Smooth muscle cell (in vitro differentiated cells): ENCODE measurements at regions not wholly inside any gene's neighbourhood (a gene's known extent, or its start where the extent isn't known, plus 50 kb on each side); places are given as distances from the start of the nearest gene placed in this dataset.
A peak's percentile ranks its signal among the peaks of the same experiment; 100 is the strongest.

Experiments
- DNase-seq: peaks from one replicate; lab custom pipeline; 2025; ENCODE audit not compliant: unreplicated experiment; lab: John Stamatoyannopoulos, UW
- H2AFZ ChIP-seq: fragments of 200-600 bp; sonication (generic); 2 replicates; pipeline ENCODE4 v1.6.0; 2016; ENCODE audit warnings: antibody characterized with exemption, low read depth, mild to moderate bottlenecking
- H3F3A ChIP-seq: fragments of 200-600 bp; sonication (generic); 2 replicates; pipeline ENCODE4 v1.6.0; 2017; ENCODE audit warnings: antibody characterized with exemption, low read depth
- H3K27ac ChIP-seq: fragments of 200-600 bp; sonication (generic); 2 replicates; pipeline ENCODE4 v1.5.1; 2016; ENCODE audit warnings: low read depth, mild to moderate bottlenecking
- H3K27me3 ChIP-seq: fragments of 200-600 bp; sonication (generic); 2 replicates; pipeline ENCODE4 v1.6.1; 2016; ENCODE audit warnings: low read depth, mild to moderate bottlenecking
- H3K36me3 ChIP-seq: fragments of 200-600 bp; sonication (generic); 2 replicates; pipeline ENCODE4 v1.5.1; 2016; ENCODE audit warnings: low read depth
- H3K4me1 ChIP-seq: fragments of 200-600 bp; sonication (generic); 2 replicates; pipeline ENCODE4 v1.5.1; 2016; ENCODE audit warnings: low read depth
- H3K4me2 ChIP-seq: fragments of 200-600 bp; sonication (generic); 2 replicates; pipeline ENCODE4 v1.6.0; 2016; ENCODE audit warnings: mild to moderate bottlenecking
- H3K4me3 ChIP-seq: fragments of 200-600 bp; sonication (generic); 2 replicates; pipeline ENCODE4 v1.5.1; 2016; ENCODE audit warnings: mild to moderate bottlenecking
- H3K79me2 ChIP-seq: fragments of 200-600 bp; sonication (generic); 2 replicates; pipeline ENCODE4 v1.6.0; 2016; ENCODE audit warnings: low read depth, mild to moderate bottlenecking
- H3K9ac ChIP-seq: fragments of 200-600 bp; sonication (generic); 2 replicates; pipeline ENCODE4 v1.6.0; 2016; ENCODE audit warnings: low read depth
- H3K9me3 ChIP-seq: fragments of 200-600 bp; sonication (generic); replicated peaks from 2 replicates; pipeline ENCODE4 v1.5.1; 2016; ENCODE audit warnings: low read depth
- H4K20me1 ChIP-seq: fragments of 200-600 bp; sonication (generic); 2 replicates; pipeline ENCODE4 v1.6.0; 2016; ENCODE audit warnings: low read depth
- CTCF ChIP-seq: fragments of 200-600 bp; sonication (generic); IDR thresholded peaks from 2 replicates; pipeline ENCODE4 v1.5.1; 2017; ENCODE audit warnings: borderline replicate concordance, mild to moderate bottlenecking, antibody characterized with exemption; ENCODE audit not compliant: insufficient read depth, poor library complexity, severe bottlenecking
- WGBS: methylation state at CpG from one replicate; pipeline ENCODE4 v1.1.7; 2016; ENCODE audit warnings: low lambda C conversion rate; 5-methylcytosine and 5-hydroxymethylcytosine counted together

DNA sequence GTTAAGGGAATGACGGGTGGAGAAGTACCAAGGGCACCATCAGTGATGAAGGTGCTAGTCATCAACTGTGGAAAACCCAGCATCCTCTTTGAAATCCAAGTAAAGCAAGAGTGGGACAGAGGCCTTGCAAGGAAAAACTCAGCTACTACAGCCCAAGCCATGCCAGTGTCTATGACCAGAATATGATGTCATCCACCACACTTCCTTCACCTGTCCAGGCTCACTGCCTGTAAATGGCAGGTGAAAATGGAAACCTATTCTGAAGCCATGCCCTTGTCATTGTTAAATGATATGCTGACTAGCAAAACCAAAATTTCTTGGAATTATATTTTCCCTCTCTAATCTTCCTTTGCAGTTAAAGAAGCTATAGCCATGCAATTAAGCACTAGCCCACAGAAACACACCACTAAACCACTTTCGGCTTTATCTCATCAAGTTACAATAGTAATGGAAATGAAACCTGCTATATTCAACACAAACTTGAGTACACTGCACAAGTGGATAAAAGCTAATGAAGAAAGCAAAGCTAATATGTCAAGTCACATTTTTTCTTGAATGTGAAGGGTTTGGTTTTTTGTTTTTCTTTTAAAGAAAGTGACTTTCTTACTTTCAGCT lies 96.3 kb upstream of the RALGPS2 start:
- Histone ChIP-seq H2AFZ (no peak overlapping the region), H3K27ac (peak overlapping the region; percentile 24), H3K9me3 (no peaks in the 10 kb centered on the region), H3K27me3 (no peaks in the 10 kb centered on the region), H3K9ac (no peak overlapping the region), H3F3A (peaks cover 8% of the 10 kb centered on the region), H3K36me3 (no peaks in the 10 kb centered on the region), H3K4me1 (peaks cover 17% of the 10 kb centered on the region), H3K79me2 (no peaks in the 10 kb centered on the region), H3K4me3 (no peak overlapping the region), H4K20me1 (no peaks in the 10 kb centered on the region), H3K4me2 (no peak overlapping the region)
- TF ChIP-seq CTCF: no peak
- DNase-seq: no peak
- WGBS: 70% methylated on average over 2 of the region's 2 CpGs

GRCh38 chr1:178629252-178630154 lies 95.5 kb upstream of the RALGPS2 start:
- peaks cover 8% of the 10 kb centered on the region for H3F3A ChIP-seq
- no peaks in the 10 kb centered on the region for H3K27me3 ChIP-seq
- no peaks in the 10 kb centered on the region for H3K9me3 ChIP-seq
- H3K4me2 ChIP-seq: no peak overlapping the region
- H3K27ac ChIP-seq: peak overlapping the region; percentile 24
- no peaks in the 10 kb centered on the region for H3K79me2 ChIP-seq
- peaks cover 20% of the 10 kb centered on the region for H3K4me1 ChIP-seq
- H2AFZ ChIP-seq: no peak overlapping the region
- H3K36me3 ChIP-seq: no peaks in the 10 kb centered on the region
- whole genome bisulfite sequencing: 77% methylated on average over 6 of the region's 6 CpGs
- H4K20me1 ChIP-seq: no peaks in the 10 kb centered on the region
- no peak for DNase-seq
- H3K9ac ChIP-seq: no peak overlapping the region
- TF ChIP-seq CTCF: no peak
- H3K4me3 ChIP-seq: no peak overlapping the region

GRCh38 chr1:178630417-178630816 lies 94.6 kb upstream of the RALGPS2 start:
- Histone ChIP-seq H3K4me1 (peaks cover 21% of the 10 kb centered on the region), H3K9me3 (no peaks in the 10 kb centered on the region), H2AFZ (no peak overlapping the region), H3K4me3 (no peak overlapping the region), H3K9ac (no peak overlapping the region), H3K79me2 (no peaks in the 10 kb centered on the region), H3F3A (peaks cover 8% of the 10 kb centered on the region), H4K20me1 (no peaks in the 10 kb centered on the region), H3K27ac (no peak overlapping the region), H3K4me2 (no peak overlapping the region), H3K27me3 (no peaks in the 10 kb centered on the region), H3K36me3 (no peaks in the 10 kb centered on the region)
- TF ChIP-seq CTCF: no peak
- DNase-seq: no peak
